ENCODE measurements at regions not wholly inside any gene's neighbourhood (a gene's known extent, or its start where the extent isn't known, plus 50 kb on each side); places are given as distances from the start of the nearest gene placed in this dataset.

- TF ChIP-seq POLR2A (IDR thresholded peaks at IDR 0.05; ENCODE audit: low read depth, low read length) (no peak), SMC3 (IDR thresholded peaks at IDR 0.05; ENCODE audit: low read depth, low read length) (no peak), MXI1 (IDR thresholded peaks at IDR 0.05; ENCODE audit: borderline replicate concordance, low read depth, low read length) (no peak), RCOR1 (IDR thresholded peaks at IDR 0.05; ENCODE audit: insufficient replicate concordance, low read length) (no peak)
- TF ChIP-seq, protein P1, sequence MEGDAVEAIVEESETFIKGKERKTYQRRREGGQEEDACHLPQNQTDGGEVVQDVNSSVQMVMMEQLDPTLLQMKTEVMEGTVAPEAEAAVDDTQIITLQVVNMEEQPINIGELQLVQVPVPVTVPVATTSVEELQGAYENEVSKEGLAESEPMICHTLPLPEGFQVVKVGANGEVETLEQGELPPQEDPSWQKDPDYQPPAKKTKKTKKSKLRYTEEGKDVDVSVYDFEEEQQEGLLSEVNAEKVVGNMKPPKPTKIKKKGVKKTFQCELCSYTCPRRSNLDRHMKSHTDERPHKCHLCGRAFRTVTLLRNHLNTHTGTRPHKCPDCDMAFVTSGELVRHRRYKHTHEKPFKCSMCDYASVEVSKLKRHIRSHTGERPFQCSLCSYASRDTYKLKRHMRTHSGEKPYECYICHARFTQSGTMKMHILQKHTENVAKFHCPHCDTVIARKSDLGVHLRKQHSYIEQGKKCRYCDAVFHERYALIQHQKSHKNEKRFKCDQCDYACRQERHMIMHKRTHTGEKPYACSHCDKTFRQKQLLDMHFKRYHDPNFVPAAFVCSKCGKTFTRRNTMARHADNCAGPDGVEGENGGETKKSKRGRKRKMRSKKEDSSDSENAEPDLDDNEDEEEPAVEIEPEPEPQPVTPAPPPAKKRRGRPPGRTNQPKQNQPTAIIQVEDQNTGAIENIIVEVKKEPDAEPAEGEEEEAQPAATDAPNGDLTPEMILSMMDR (conservative IDR thresholded peaks at IDR 0.05; ENCODE audit: low read depth, low read length) = no peak
Measured at GRCh38 chr10:106380706-106381105, 783.8 kb downstream of the SORCS1 start.
